Kidney epithelial cell (primary cell): ENCODE measurements at regions not wholly inside any gene's neighbourhood (a gene's known extent, or its start where the extent isn't known, plus 50 kb on each side); places are given as distances from the start of the nearest gene placed in this dataset.
A peak's percentile ranks its signal among the peaks of the same experiment; 100 is the strongest.

Experiments
- DNase-seq: peaks from one replicate; pipeline ENCODE4 v3.0.0-alpha.2; 2010; ENCODE audit warnings: low read depth
- H3K27me3 ChIP-seq: 2 replicates; pipeline ENCODE4 v1.6.0; 2011; ENCODE audit warnings: low read length; ENCODE audit not compliant: control insufficient read depth, insufficient read depth
- H3K36me3 ChIP-seq: 2 replicates; pipeline ENCODE4 v1.5.1; 2011; ENCODE audit warnings: low read length; ENCODE audit not compliant: control insufficient read depth, insufficient read depth
- H3K4me3 ChIP-seq: 2 replicates; pipeline ENCODE4 v1.5.1; 2011; ENCODE audit warnings: low read depth, mild to moderate bottlenecking, control low read depth, low read length
- CTCF ChIP-seq: IDR thresholded peaks from 2 replicates; pipeline ENCODE4 v1.5.1; 2011; ENCODE audit warnings: mild to moderate bottlenecking, moderate library complexity, low read length, control low read depth, inconsistent platforms; ENCODE audit not compliant: insufficient read depth, poor library complexity, severe bottlenecking

DNA sequence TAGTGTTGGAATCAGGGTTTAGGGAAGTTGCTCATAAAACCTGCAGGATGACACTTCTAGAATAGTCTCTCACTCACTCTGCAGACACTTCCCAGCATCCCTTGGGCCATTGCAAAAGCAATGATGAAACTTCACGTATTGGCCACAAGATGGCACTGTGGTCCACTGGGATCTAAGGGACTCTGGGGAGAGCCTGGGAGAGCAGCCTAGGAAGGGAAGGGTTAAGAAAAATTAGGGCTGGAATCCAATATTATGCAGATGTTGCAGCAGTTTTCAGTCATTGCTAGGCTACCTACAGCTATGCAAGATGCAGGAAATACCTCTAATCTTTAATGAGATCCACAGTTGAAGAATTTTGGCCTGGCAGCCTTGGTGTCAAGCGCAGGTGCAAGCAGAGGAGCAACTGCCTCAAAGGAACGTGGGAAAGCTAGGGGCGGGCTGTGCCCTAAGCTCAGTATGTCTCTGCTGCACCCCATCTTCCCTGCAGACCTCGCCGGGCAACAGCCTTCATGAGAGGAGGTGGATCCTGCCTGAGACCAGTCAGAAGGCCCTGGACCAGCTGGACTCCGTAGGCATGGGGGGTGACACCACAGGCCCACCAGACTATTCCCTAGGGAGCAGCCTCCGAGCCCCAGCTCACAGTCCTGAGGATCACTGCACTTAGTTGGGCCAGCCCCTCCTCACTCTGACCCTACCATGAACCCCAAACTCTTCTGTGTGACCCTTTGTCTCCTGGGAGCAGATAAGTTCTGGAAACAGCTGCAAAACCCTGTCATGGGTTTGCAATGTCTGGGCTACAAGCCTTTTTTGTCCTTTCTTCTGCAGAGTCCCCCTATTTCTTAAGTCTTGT is 127.9 kb upstream of the PRSS58 start:
- Histone ChIP-seq H3K27me3 (no peaks in the 10 kb centered on the region), H3K36me3 (no peaks in the 10 kb centered on the region), H3K4me3 (no peak overlapping the region)
- DNase-seq: peak; percentile 25
- peak; percentile 80 for TF ChIP-seq CTCF

DNA sequence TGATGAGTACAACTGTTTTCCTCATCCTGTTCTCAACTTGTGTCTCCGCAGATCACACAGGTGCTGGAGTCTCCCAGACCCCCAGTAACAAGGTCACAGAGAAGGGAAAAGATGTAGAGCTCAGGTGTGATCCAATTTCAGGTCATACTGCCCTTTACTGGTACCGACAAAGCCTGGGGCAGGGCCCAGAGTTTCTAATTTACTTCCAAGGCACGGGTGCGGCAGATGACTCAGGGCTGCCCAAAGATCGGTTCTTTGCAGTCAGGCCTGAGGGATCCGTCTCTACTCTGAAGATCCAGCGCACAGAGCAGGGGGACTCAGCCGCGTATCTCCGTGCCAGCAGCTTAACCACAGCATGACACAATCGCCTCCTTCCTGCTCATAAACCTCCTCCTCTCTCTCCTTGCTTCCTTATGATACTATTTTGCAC is 126.7 kb upstream of the PRSS58 start:
- no peak for TF ChIP-seq CTCF
- peak; percentile 55 for DNase-seq
- Histone ChIP-seq H3K36me3 (no peaks in the 10 kb centered on the region), H3K4me3 (no peak overlapping the region), H3K27me3 (no peaks in the 10 kb centered on the region)

DNA sequence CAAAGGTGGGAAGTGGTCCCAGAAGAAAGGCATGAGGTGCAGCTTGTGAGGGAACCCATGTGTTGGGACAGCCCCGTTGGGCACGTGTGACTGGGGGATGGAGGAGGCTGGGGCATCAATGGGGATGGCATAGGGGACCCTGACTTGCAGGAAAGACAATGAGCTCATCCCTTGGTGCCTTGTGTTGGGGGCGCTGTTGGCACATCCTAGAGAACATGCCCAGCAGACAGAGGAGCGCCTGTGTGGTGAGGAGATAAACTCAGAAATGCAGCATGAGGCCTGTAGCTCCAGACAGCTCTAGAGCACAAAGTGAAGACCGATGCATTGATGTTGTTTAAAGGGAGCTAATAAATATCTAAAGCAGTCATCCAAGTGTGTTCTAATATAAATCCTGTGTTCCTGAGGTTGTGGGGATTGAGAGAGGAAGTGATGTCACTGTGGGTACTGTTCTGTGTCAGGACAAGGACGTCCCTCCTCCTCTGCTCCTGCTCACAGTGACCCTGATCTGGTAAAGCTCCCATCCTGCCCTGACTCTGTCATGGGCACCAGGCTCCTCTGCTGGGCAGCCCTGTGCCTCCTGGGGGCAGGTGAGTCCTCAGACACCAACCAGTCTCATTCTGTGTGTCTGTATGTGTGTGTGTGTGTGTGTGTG is 126.1 kb upstream of the PRSS58 start:
- no peaks in the 10 kb centered on the region for H3K27me3 ChIP-seq
- TF ChIP-seq CTCF: no peak
- H3K4me3 ChIP-seq: no peak overlapping the region
- DNase-seq: peak; percentile 51
- no peaks in the 10 kb centered on the region for H3K36me3 ChIP-seq

DNA sequence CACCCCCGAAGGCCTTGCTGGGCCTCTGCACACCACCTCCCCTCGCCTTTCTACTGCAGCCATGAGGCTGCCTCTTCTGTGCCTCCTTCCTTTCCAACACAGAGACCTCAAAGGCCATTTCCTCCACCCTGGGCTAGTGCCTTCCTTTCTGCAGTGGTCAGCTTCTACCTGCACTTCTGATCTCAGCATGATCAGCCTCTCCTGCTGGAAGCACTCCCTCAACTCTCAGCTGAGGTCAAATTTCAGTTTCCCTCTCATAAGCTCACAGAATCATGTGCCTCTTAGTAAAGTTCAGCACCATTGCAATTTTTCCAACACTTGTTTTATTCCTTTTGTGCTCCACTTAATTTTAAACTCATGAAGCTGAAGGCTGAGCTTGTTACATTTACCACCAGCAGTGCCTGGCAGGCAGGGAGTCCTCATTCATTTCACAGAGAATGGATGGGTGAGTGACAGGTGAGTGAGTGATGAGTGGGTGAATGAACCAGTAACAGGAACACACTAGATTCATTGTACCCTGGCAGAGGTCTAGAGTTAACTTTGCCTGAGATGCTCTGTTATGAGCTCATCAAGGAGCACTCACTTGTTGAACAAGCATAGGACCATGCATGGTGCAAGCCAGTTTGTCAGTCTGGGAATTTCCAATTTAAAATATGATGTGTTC is 124.0 kb upstream of the PRSS58 start:
- peak; percentile 31 for DNase-seq

DNA sequence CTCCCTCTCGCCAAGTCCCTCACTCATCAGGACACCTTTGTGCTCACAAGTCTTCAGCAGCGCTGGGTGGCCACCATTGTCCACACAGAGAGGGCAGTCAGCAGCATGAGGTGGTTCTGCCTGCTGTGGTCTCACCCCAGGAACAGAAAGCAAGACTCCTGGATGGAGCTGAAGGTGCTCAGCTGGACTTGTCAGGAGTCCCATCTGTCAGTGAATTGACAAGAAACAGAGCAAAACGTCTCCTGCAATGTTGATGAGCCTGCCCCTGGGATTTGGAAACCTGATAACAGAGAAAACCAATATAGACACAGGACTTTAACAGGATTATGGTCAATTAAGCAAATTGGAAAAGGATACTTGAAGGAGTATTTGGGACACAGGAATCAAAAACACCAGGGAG is 122.2 kb upstream of the PRSS58 start:
- Histone ChIP-seq H3K27me3 (no peaks in the 10 kb centered on the region), H3K36me3 (no peaks in the 10 kb centered on the region), H3K4me3 (no peak overlapping the region)
- DNase-seq: no peak
- TF ChIP-seq CTCF: no peak

More for the DNA sequence above, 124.0 kb upstream of the PRSS58 start:
- Histone ChIP-seq H3K36me3 (no peaks in the 10 kb centered on the region), H3K27me3 (no peaks in the 10 kb centered on the region), H3K4me3 (no peak overlapping the region)
- no peak for TF ChIP-seq CTCF
